HepG2 (cell line): ENCODE measurements at regions not wholly inside any gene's neighbourhood (a gene's known extent, or its start where the extent isn't known, plus 50 kb on each side); places are given as distances from the start of the nearest gene placed in this dataset.

Experiments used
- ATAC-seq: fragments of 200-7000 bp; cut with Tn5 transposase; 3 replicates; pipeline ENCODE4 v1.9.1; 2020; ENCODE audit warnings: mild to moderate bottlenecking, moderate library complexity
- BruUV-seq: library from RNA; stranded (reverse); fragments of 400-500 nt; replicated peaks from 2 replicates; lab custom pipeline; 2021; lab: Mats Ljungman, UMichigan
- CTCF ChIA-PET: fragments of 300-600 bp; formaldehyde crosslinking; extraction: SDS; loops from one replicate; lab custom pipeline; 2021; ENCODE audit warnings: low total read pairs, inconsistent platforms, low intra/inter-chr PET ratio; lab: Yijun Ruan, JAX
- POLR2A ChIA-PET: fragments of 350-600 bp; sonication (Branson Sonifier 250); formaldehyde crosslinking; loops from one replicate; lab custom pipeline; 2020; ENCODE audit warnings: antibody characterized with exemption, inconsistent platforms; lab: Yijun Ruan, JAX
- DNase-seq: peaks from one replicate; pipeline ENCODE4 v3.0.0-alpha.2; 2015; ENCODE audit warnings: low spot score
- FAIRE-seq: peaks from 3 replicates; lab custom pipeline; 2011; peaks lifted over from hg19 to GRCh38; lab: Jason Lieb, UNC
- H2AFZ ChIP-seq: one replicate; pipeline ENCODE4 v1.6.1; 2011; ENCODE audit warnings: low read length, inconsistent platforms
- H3K27ac ChIP-seq: fragments of 300-600 bp; 3 replicates; pipeline ENCODE4 v1.8.0; 2011; ENCODE audit warnings: mixed run types, mild to moderate bottlenecking, mixed read lengths, low read length, inconsistent platforms; ENCODE audit not compliant: insufficient read depth; ENCODE audit errors: extremely low read length
- H3K27me3 ChIP-seq, 2 experiments: fragments of 200-600 bp in 1 of 2; 2 replicates in 1 of 2; 3 replicates in 1 of 2; pipeline versions ENCODE4 v1.6.0 to v1.8.0; 2011; ENCODE audit warnings: low read length in 2 of 2, mild to moderate bottlenecking in 2 of 2, moderate library complexity in 2 of 2, inconsistent platforms in 1 of 2; ENCODE audit not compliant: insufficient read depth in 2 of 2, control insufficient read depth in 1 of 2
- H3K36me3 ChIP-seq, 2 experiments: fragments of 200-600 bp in 1 of 2; replicated peaks in 1 of 2; 2 replicates in 1 of 2; 3 replicates in 1 of 2; pipeline versions ENCODE4 v1.5.1 to v1.8.0; 2011; ENCODE audit warnings: low read length in 2 of 2, inconsistent platforms in 1 of 2; ENCODE audit not compliant: insufficient read depth in 2 of 2, control insufficient read depth in 1 of 2
- H3K4me1 ChIP-seq: 2 replicates; pipeline ENCODE4 v1.5.1; 2012; ENCODE audit warnings: low read length, inconsistent platforms; ENCODE audit not compliant: insufficient read depth
- H3K4me2 ChIP-seq: 2 replicates; pipeline ENCODE4 v1.6.0; 2011; ENCODE audit warnings: low read depth, low read length, inconsistent platforms
- H3K4me3 ChIP-seq, 3 experiments: fragments of 200-600 bp in 1 of 3; sonication (generic), shearing (Covaris generic) in 1 of 3; replicated peaks in 1 of 3; 2 replicates each; pipeline ENCODE4 v1.5.1; 2011 to 2016; ENCODE audit warnings: low read length in 3 of 3, inconsistent platforms in 2 of 3, low read depth in 2 of 3, mild to moderate bottlenecking in 2 of 3, control low read depth in 1 of 3, mixed read lengths in 1 of 3; ENCODE audit not compliant: insufficient read depth in 1 of 3
- H3K79me2 ChIP-seq: one replicate; pipeline ENCODE4 v1.6.1; 2011; ENCODE audit warnings: low read length, inconsistent platforms; ENCODE audit not compliant: insufficient read depth
- H3K9ac ChIP-seq: 2 replicates; pipeline ENCODE4 v1.6.0; 2011; ENCODE audit warnings: mild to moderate bottlenecking, low read depth, low read length, inconsistent platforms; ENCODE audit not compliant: insufficient read depth
- H3K9me3 ChIP-seq: 2 replicates; pipeline ENCODE4 v1.5.1; 2012; ENCODE audit warnings: mild to moderate bottlenecking, low read length
- H4K20me1 ChIP-seq: 2 replicates; pipeline ENCODE4 v1.6.0; 2011; ENCODE audit warnings: inconsistent platforms, mild to moderate bottlenecking, low read length, moderate library complexity; ENCODE audit not compliant: insufficient read depth
- ATRX ChIP-seq: sonication (generic); formaldehyde crosslinking; IDR thresholded peaks from 2 replicates; pipeline ENCODE4 v1.4.0; 2020; ENCODE audit warnings: missing genetic modification reagents, borderline replicate concordance
- FOSL2 ChIP-seq: sonication (generic); formaldehyde crosslinking; IDR thresholded peaks from 2 replicates; pipeline ENCODE4 v1.4.0; 2020; ENCODE audit warnings: missing genetic modification reagents
- GPN1 ChIP-seq: sonication (generic); formaldehyde crosslinking; IDR thresholded peaks from 2 replicates; pipeline ENCODE4 v1.5.1; 2020; ENCODE audit warnings: missing genetic modification reagents, borderline replicate concordance
- HOXA7 ChIP-seq: sonication (generic); formaldehyde crosslinking; IDR thresholded peaks from 2 replicates; pipeline ENCODE4 v1.8.1; 2022; ENCODE audit warnings: mild to moderate bottlenecking, missing genetic modification reagents, moderate library complexity
- PCBP2 ChIP-seq: fragments of 200-400 bp; formaldehyde crosslinking; optimal IDR thresholded peaks from 2 replicates; pipeline ENCODE3; 2018; ENCODE audit warnings: low read length, low read depth; ENCODE audit not compliant: poor library complexity, severe bottlenecking
- TBX3 ChIP-seq: fragments of 450-650 bp; IDR thresholded peaks from 2 replicates; pipeline ENCODE4 v1.6.1; 2017; ENCODE audit warnings: antibody characterized with exemption, mild to moderate bottlenecking, inconsistent platforms, borderline replicate concordance
- ZC3H4 ChIP-seq: sonication (generic); formaldehyde crosslinking; IDR thresholded peaks from 2 replicates; pipeline ENCODE4 v1.4.0; 2020; ENCODE audit warnings: missing genetic modification reagents, borderline replicate concordance
- ZNF224 ChIP-seq: sonication (generic); formaldehyde crosslinking; IDR thresholded peaks from 2 replicates; pipeline ENCODE4 v1.5.0; 2020; ENCODE audit warnings: mild to moderate bottlenecking, missing genetic modification reagents
- ZNF253 ChIP-seq: sonication (generic); formaldehyde crosslinking; IDR thresholded peaks from 2 replicates; pipeline ENCODE4 v1.8.0; 2022; ENCODE audit warnings: mild to moderate bottlenecking, missing genetic modification reagents, borderline replicate concordance
- WGBS: methylation state at CpG from one replicate; pipeline ENCODE4 v1.1.6; 2017; ENCODE audit warnings: low lambda C conversion rate; 5-methylcytosine and 5-hydroxymethylcytosine counted together
- in situ Hi-C: cut with HindIII; loops from 2 replicates; pipeline ENCODE4 v1.10.0; 2017; ENCODE audit warnings: low pct_unique_long_range_greater_than_20kb; ENCODE audit not compliant: extremely low pct_ligation_motif_present
- intact Hi-C: fragments of 100-400 bp; cut with micrococcal nuclease; formaldehyde crosslinking; loops from one replicate; pipeline ENCODE4 v1.10.0; 2022; ENCODE audit not compliant: unreplicated experiment
- TF ChIP-seq, protein P1 (sequence below): sonication (generic); formaldehyde crosslinking; IDR thresholded peaks from 2 replicates; pipeline ENCODE4 v1.4.0; 2020; ENCODE audit warnings: missing genetic modification reagents, borderline replicate concordance
- TF ChIP-seq, protein P2 (sequence below), 2 experiments: fragments of 450-650 bp in 1 of 2; sonication (generic) in 1 of 2; formaldehyde crosslinking in 1 of 2; IDR thresholded peaks; 2 replicates each; pipeline versions ENCODE4 v1.6.1 to v1.8.0; 2016 to 2022; ENCODE audit warnings: antibody characterized with exemption in 1 of 2, mild to moderate bottlenecking in 1 of 2, missing genetic modification reagents in 1 of 2
- TF ChIP-seq, protein P3 (sequence below): sonication (generic); formaldehyde crosslinking; IDR thresholded peaks from 2 replicates; pipeline ENCODE4 v1.8.0; 2022; ENCODE audit warnings: low read depth, missing genetic modification reagents

GRCh38 chr17:70329721-70330120 is 160.4 kb downstream of the KCNJ2 start:
- Histone ChIP-seq H3K4me2 (no peak overlapping the region), H3K4me1 (no peaks in the 10 kb centered on the region), H3K9me3 (peaks cover 91% of the 10 kb centered on the region), H3K27me3 (no peaks in the 10 kb centered on the region), H2AFZ (no peak overlapping the region), H3K27ac (no peak overlapping the region), H3K36me3 (no peaks in the 10 kb centered on the region), H3K79me2 (no peaks in the 10 kb centered on the region), H4K20me1 (no peaks in the 10 kb centered on the region), H3K4me3 (no peak overlapping the region), H3K9ac (no peak overlapping the region)
- BruUV-seq: no TSS peak
- CTCF ChIA-PET: no interaction called here
- 0% methylated on average over 2 of the region's 2 CpGs for WGBS
- no peak for FAIRE-seq
- intact Hi-C loops: no loop called here
- in situ Hi-C loops: no loop called here
- POLR2A ChIA-PET: no interaction called here
- no peak for DNase-seq
- no peak for ATAC-seq
- TF ChIP-seq ZNF253 (CRISPR knock-in tag): no peak
- no peak for TF ChIP-seq ZNF224 (CRISPR knock-in tag)
- TF ChIP-seq, protein P1, sequence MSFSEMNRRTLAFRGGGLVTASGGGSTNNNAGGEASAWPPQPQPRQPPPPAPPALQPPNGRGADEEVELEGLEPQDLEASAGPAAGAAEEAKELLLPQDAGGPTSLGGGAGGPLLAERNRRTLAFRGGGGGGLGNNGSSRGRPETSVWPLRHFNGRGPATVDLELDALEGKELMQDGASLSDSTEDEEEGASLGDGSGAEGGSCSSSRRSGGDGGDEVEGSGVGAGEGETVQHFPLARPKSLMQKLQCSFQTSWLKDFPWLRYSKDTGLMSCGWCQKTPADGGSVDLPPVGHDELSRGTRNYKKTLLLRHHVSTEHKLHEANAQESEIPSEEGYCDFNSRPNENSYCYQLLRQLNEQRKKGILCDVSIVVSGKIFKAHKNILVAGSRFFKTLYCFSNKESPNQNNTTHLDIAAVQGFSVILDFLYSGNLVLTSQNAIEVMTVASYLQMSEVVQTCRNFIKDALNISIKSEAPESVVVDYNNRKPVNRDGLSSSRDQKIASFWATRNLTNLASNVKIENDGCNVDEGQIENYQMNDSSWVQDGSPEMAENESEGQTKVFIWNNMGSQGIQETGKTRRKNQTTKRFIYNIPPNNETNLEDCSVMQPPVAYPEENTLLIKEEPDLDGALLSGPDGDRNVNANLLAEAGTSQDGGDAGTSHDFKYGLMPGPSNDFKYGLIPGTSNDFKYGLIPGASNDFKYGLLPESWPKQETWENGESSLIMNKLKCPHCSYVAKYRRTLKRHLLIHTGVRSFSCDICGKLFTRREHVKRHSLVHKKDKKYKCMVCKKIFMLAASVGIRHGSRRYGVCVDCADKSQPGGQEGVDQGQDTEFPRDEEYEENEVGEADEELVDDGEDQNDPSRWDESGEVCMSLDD (CRISPR knock-in tag): no peak
- TF ChIP-seq ATRX (CRISPR knock-in tag): no peak
- no peak for TF ChIP-seq FOSL2 (CRISPR knock-in tag)
- TF ChIP-seq, protein P2, sequence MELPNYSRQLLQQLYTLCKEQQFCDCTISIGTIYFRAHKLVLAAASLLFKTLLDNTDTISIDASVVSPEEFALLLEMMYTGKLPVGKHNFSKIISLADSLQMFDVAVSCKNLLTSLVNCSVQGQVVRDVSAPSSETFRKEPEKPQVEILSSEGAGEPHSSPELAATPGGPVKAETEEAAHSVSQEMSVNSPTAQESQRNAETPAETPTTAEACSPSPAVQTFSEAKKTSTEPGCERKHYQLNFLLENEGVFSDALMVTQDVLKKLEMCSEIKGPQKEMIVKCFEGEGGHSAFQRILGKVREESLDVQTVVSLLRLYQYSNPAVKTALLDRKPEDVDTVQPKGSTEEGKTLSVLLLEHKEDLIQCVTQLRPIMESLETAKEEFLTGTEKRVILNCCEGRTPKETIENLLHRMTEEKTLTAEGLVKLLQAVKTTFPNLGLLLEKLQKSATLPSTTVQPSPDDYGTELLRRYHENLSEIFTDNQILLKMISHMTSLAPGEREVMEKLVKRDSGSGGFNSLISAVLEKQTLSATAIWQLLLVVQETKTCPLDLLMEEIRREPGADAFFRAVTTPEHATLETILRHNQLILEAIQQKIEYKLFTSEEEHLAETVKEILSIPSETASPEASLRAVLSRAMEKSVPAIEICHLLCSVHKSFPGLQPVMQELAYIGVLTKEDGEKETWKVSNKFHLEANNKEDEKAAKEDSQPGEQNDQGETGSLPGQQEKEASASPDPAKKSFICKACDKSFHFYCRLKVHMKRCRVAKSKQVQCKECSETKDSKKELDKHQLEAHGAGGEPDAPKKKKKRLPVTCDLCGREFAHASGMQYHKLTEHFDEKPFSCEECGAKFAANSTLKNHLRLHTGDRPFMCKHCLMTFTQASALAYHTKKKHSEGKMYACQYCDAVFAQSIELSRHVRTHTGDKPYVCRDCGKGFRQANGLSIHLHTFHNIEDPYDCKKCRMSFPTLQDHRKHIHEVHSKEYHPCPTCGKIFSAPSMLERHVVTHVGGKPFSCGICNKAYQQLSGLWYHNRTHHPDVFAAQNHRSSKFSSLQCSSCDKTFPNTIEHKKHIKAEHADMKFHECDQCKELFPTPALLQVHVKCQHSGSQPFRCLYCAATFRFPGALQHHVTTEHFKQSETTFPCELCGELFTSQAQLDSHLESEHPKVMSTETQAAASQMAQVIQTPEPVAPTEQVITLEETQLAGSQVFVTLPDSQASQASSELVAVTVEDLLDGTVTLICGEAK (IDR thresholded peaks at IDR 0.05): no peak
- TF ChIP-seq, protein P2 (CRISPR knock-in tag; IDR thresholded peaks at IDR 0.05): no peak
- no peak for TF ChIP-seq PCBP2
- no peak for TF ChIP-seq HOXA7
- TF ChIP-seq ZC3H4 (CRISPR knock-in tag): no peak
- TF ChIP-seq, protein P3, sequence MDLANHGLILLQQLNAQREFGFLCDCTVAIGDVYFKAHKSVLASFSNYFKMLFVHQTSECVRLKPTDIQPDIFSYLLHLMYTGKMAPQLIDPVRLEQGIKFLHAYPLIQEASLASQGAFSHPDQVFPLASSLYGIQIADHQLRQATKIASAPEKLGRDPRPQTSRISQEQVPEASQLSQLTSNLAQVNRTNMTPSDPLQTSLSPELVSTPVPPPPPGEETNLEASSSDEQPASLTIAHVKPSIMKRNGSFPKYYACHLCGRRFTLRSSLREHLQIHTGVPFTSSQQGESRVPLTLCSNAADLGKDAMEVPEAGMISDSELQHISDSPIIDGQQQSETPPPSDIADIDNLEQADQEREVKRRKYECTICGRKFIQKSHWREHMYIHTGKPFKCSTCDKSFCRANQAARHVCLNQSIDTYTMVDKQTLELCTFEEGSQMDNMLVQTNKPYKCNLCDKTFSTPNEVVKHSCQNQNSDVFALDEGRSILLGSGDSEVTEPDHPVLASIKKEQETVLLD (CRISPR knock-in tag): no peak
- no peak for TF ChIP-seq GPN1 (CRISPR knock-in tag)
- TF ChIP-seq TBX3: no peak
